GM23338 (cell line): ENCODE measurements at regions not wholly inside any gene's neighbourhood (a gene's known extent, or its start where the extent isn't known, plus 50 kb on each side); places are given as distances from the start of the nearest gene placed in this dataset.

Experiments
- ATAC-seq: fragments of 200-7000 bp; cut with Tn5 transposase; 3 replicates; pipeline ENCODE4 v1.9.1; 2020
- DNase-seq: peaks from one replicate; pipeline ENCODE4 v3.0.0-alpha.2; 2015; ENCODE audit warnings: low spot score
- H2AFZ ChIP-seq: fragments of 200-600 bp; sonication (generic); 2 replicates; pipeline ENCODE4 v1.8.0; 2016; ENCODE audit warnings: antibody characterized with exemption, mild to moderate bottlenecking, moderate library complexity
- H3F3A ChIP-seq: fragments of 200-600 bp; sonication (generic); replicated peaks from 2 replicates; pipeline ENCODE4 v1.8.0; 2017; ENCODE audit warnings: antibody characterized with exemption, mixed run types, low read depth
- H3K27ac ChIP-seq: fragments of 200-600 bp; sonication (generic); 2 replicates; pipeline ENCODE4 v1.6.1; 2016; ENCODE audit warnings: low read depth
- H3K27me3 ChIP-seq: fragments of 200-600 bp; sonication (generic); 2 replicates; pipeline ENCODE4 v1.8.0; 2016; ENCODE audit warnings: mild to moderate bottlenecking, mixed run types, moderate library complexity; ENCODE audit not compliant: insufficient read depth
- H3K36me3 ChIP-seq: fragments of 200-600 bp; sonication (generic); 2 replicates; pipeline ENCODE4 v1.8.0; 2016; ENCODE audit warnings: mild to moderate bottlenecking; ENCODE audit not compliant: insufficient read depth
- H3K4me1 ChIP-seq: fragments of 200-600 bp; sonication (generic); 2 replicates; pipeline ENCODE4 v1.8.0; 2016; ENCODE audit warnings: mild to moderate bottlenecking, moderate library complexity; ENCODE audit not compliant: insufficient read depth
- H3K4me2 ChIP-seq: fragments of 200-600 bp; sonication (generic); 2 replicates; pipeline ENCODE4 v1.7.1; 2017; ENCODE audit warnings: mixed run types
- H3K4me3 ChIP-seq: fragments of 200-600 bp; sonication (generic); 2 replicates; pipeline ENCODE4 v1.6.1; 2016; ENCODE audit warnings: mixed run types
- H3K79me2 ChIP-seq: fragments of 200-600 bp; sonication (generic); replicated peaks from 2 replicates; pipeline ENCODE4 v1.8.0; 2017; ENCODE audit warnings: mild to moderate bottlenecking; ENCODE audit not compliant: insufficient read depth
- H3K9me2 ChIP-seq: fragments of 200-600 bp; sonication (generic); 2 replicates; pipeline ENCODE4 v1.8.0; 2017; ENCODE audit not compliant: insufficient read depth
- H4K20me1 ChIP-seq: fragments of 200-600 bp; sonication (generic); replicated peaks from 2 replicates; pipeline ENCODE4 v1.8.0; 2017; ENCODE audit warnings: mild to moderate bottlenecking; ENCODE audit not compliant: insufficient read depth
- H3K27ac Mint-ChIP-seq: 2 replicates; pipeline ENCODE4 v1.8.0; 2020; ENCODE audit warnings: inconsistent platforms, mild to moderate bottlenecking, moderate library complexity, mixed read lengths
- H3K27me3 Mint-ChIP-seq: 3 replicates; pipeline ENCODE4 v1.8.0; 2022; ENCODE audit warnings: low read depth, mild to moderate bottlenecking, moderate library complexity, mixed read lengths, inconsistent platforms; ENCODE audit not compliant: insufficient read depth, poor library complexity
- H3K36me3 Mint-ChIP-seq: 3 replicates; pipeline ENCODE4 v1.8.0; 2021; ENCODE audit warnings: low read depth, mild to moderate bottlenecking, inconsistent platforms, moderate library complexity, mixed read lengths
- H3K4me1 Mint-ChIP-seq: 3 replicates; pipeline ENCODE4 v1.8.0; 2020; ENCODE audit warnings: mild to moderate bottlenecking, inconsistent platforms, mixed read lengths
- H3K4me3 Mint-ChIP-seq: 3 replicates; pipeline ENCODE4 v1.8.0; 2021; ENCODE audit warnings: moderate library complexity, mild to moderate bottlenecking, inconsistent platforms, mixed read lengths
- H3K9me3 Mint-ChIP-seq: 3 replicates; pipeline ENCODE4 v1.8.0; 2020; ENCODE audit warnings: moderate library complexity, mild to moderate bottlenecking, inconsistent platforms, mixed read lengths
- ETS1 ChIP-seq: IDR thresholded peaks from 2 replicates; pipeline ENCODE4 v1.6.1; 2016; ENCODE audit warnings: antibody characterized with exemption
- NANOG ChIP-seq: IDR thresholded peaks from 2 replicates; pipeline ENCODE4 v1.6.1; 2016; ENCODE audit warnings: antibody characterized with exemption, borderline replicate concordance
- POLR2AphosphoS5 ChIP-seq: IDR thresholded peaks from 2 replicates; pipeline ENCODE4 v1.6.1; 2016; ENCODE audit warnings: antibody characterized with exemption, low read depth
- REST ChIP-seq: IDR thresholded peaks from one replicate; pipeline ENCODE4 v1.6.1; 2018; ENCODE audit warnings: antibody characterized with exemption; ENCODE audit not compliant: unreplicated experiment
- ZNF331 ChIP-seq: fragments of 250-450 bp; sonication (Bioruptor Pico); IDR thresholded peaks from 2 replicates; pipeline ENCODE4 v1.5.0; 2020; ENCODE audit warnings: low read depth, mild to moderate bottlenecking, moderate library complexity
- TF ChIP-seq, protein P1 (sequence below), 2 experiments: fragments of 200-600 bp in 1 of 2; sonication (generic) in 1 of 2; conservative IDR thresholded peaks; 2 replicates each; pipeline versions ENCODE4 v1.5.1 to v1.6.1; 2016 to 2017; ENCODE audit warnings: antibody characterized with exemption in 2 of 2, low read depth in 2 of 2, mild to moderate bottlenecking in 2 of 2, moderate library complexity in 1 of 2

DNA sequence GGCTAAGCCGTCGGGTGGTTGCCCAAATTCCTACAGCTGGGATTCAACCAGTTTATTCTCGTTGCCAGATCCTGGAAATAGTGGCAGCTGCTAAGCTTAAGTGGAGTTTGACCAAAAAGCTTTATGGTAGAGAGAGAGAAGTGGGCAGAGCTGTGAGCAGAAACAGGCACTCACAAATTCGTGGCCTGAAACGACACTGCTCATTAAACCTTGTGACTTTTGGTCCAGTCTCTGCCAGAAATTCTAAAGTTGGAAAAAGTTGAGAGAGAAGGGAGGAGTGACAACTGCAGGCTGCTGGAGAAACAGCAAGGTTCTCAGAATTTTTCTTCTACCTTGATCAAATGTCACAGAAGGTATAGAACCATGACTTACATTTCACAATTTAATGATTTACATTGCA is 131.5 kb downstream of the MTX3 start:
- no peak overlapping the region for H3K27ac Mint-ChIP-seq
- ATAC-seq: no peak

GRCh38 chr5:79858410-79858723 is 132.7 kb downstream of the MTX3 start:
- Histone ChIP-seq H3K79me2 (no peaks in the 10 kb centered on the region), H3K9me2 (0 out of 2 replicates have a peak, but pooled peaks cover 4% of the 10 kb centered on the region), H3K27me3 (no peaks in the 10 kb centered on the region), H3K27ac (no peak overlapping the region), H3K4me3 (no peak overlapping the region), H3K4me1 (no peaks in the 10 kb centered on the region), H3F3A (no peaks in the 10 kb centered on the region), H2AFZ (no peak overlapping the region), H3K36me3 (no peaks in the 10 kb centered on the region), H3K4me2 (no peak overlapping the region), H4K20me1 (no peaks in the 10 kb centered on the region)
- Mint-ChIP-seq H3K4me3 (no peak overlapping the region), H3K4me1 (no peaks in the 10 kb centered on the region), H3K9me3 (no peaks in the 10 kb centered on the region), H3K27me3 (no peaks in the 10 kb centered on the region), H3K27ac (no peak overlapping the region), H3K36me3 (no peaks in the 10 kb centered on the region)
- no peak for ATAC-seq
- DNase-seq: no peak
- TF ChIP-seq REST (no peak), POLR2AphosphoS5 (no peak), ETS1 (no peak), NANOG (no peak), ZNF331 (CRISPR knock-in tag) (no peak)

More for the DNA sequence above, 131.5 kb downstream of the MTX3 start:
- H3K4me3 Mint-ChIP-seq: no peak overlapping the region
- Histone ChIP-seq H3K27me3 (no peaks in the 10 kb centered on the region), H3K4me1 (no peaks in the 10 kb centered on the region), H4K20me1 (no peaks in the 10 kb centered on the region), H3K79me2 (no peaks in the 10 kb centered on the region), H3F3A (no peaks in the 10 kb centered on the region), H2AFZ (no peak overlapping the region), H3K27ac (no peak overlapping the region), H3K4me2 (no peak overlapping the region), H3K36me3 (no peaks in the 10 kb centered on the region), H3K9me2 (0 out of 2 replicates have a peak, but pooled peaks cover 4% of the 10 kb centered on the region), H3K4me3 (no peak overlapping the region)
- TF ChIP-seq, protein P1, sequence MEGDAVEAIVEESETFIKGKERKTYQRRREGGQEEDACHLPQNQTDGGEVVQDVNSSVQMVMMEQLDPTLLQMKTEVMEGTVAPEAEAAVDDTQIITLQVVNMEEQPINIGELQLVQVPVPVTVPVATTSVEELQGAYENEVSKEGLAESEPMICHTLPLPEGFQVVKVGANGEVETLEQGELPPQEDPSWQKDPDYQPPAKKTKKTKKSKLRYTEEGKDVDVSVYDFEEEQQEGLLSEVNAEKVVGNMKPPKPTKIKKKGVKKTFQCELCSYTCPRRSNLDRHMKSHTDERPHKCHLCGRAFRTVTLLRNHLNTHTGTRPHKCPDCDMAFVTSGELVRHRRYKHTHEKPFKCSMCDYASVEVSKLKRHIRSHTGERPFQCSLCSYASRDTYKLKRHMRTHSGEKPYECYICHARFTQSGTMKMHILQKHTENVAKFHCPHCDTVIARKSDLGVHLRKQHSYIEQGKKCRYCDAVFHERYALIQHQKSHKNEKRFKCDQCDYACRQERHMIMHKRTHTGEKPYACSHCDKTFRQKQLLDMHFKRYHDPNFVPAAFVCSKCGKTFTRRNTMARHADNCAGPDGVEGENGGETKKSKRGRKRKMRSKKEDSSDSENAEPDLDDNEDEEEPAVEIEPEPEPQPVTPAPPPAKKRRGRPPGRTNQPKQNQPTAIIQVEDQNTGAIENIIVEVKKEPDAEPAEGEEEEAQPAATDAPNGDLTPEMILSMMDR (conservative IDR thresholded peaks at IDR 0.05; ENCODE audit: low read depth in 2 of 2): no peak
- no peak for TF ChIP-seq REST
- no peaks in the 10 kb centered on the region for H3K4me1 Mint-ChIP-seq
- no peaks in the 10 kb centered on the region for H3K36me3 Mint-ChIP-seq
- H3K27me3 Mint-ChIP-seq: no peaks in the 10 kb centered on the region
- H3K9me3 Mint-ChIP-seq: no peaks in the 10 kb centered on the region
- no peak for DNase-seq
